Putamen (tissue), 1 donor: ENCODE measurements at regions not wholly inside any gene's neighbourhood (a gene's known extent, or its start where the extent isn't known, plus 50 kb on each side); places are given as distances from the start of the nearest gene placed in this dataset.
"Not testable (repeated sequence)": the region's sequence is repeated elsewhere in the genome, so short reads cannot be mapped to it uniquely, and the experiment has no call there.

Experiments used
- DNase-seq: peaks from one replicate; pipeline ENCODE4 v3.0.0-alpha.2; 2016; ENCODE audit warnings: low spot score

GRCh38 chr21:17295997-17296396, 216.8 kb upstream of the CXADR start:
- no peak for DNase-seq

DNA sequence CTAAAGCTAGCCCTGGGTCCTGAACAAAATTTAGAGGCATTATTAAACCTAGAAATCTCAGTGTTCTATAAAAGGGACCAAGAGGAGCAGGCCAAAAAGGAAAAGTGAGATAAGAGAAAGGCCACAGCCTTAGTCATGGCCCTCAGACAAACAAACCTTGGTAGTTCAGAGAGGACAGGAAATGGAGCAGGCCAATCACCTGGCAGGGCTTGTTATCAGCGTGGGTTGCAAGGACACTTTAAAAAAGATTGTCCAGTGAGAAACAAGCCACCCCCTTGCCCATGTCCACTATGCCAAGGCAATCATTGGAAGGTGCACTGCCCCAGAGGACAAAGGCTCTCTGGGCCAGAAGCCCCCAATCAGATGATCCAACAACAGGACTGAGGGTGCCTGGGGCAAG, 213.3 kb upstream of the CXADR start:
- not testable (repeated sequence) for DNase-seq

DNA sequence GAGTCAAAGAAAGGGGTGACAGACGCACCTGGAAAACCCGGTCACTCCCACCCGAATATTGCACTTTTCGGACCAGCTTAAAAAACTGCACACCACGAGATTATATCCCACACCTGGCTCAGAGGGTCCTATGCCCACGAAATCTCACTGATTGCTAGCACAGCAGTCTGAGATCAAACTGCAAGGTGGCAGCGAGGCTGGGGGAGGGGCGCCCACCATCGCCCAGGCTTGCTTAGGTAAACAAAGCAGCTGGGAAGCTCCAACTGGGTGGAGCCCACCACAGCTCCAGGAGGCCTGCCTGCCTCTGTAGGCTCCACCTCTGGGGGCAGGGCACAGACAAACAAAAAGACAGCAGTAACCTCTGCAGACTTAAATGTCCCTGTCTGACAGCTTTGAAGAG, 185.1 kb upstream of the CXADR start:
- not testable (repeated sequence) for DNase-seq

DNA sequence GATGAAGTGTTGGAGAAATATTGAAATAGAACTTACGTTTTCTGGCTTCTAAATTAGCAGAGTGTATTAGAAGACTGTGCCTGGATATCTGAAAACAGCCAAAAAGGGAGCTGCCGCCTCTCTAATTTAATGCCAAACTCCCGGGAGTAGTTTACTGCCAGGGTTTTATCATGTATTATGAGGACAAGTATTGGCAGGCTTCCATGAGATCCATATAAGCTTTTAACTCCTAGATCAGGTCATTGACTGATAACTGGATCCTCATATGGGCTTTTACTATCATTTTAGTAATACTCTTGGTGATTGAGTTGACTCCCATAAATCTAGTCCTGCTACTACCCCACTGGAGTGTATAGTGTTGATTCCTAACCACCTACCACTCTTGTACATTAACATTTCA, 178.4 kb upstream of the CXADR start:
- no peak for DNase-seq

- DNase-seq: no peak
Measured at GRCh38 chr21:17340081-17340480, 172.8 kb upstream of the CXADR start.

- no peak for DNase-seq
Measured at GRCh38 chr21:17343055-17343454, 169.8 kb upstream of the CXADR start.

DNA sequence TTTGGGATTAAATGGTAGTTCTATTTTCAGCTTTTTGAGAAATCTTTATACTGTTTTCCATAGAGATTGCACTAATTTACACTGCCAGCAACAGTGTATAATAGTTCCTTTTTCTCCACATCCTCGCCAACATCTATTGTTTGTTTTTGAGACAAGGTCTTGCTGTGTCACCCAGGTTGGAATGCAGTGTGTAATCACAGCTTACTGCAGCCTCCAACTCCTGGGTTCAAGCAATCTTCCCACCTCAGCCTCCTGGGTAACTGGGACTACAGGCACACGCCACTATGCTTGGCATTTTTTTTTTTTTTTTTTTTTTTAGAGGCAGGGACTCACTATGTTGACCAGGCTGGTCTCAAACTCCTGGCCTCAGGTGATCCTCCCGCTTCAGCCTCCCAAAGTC, 164.5 kb upstream of the CXADR start:
- no peak for DNase-seq

- DNase-seq: no peak
Measured at GRCh38 chr21:17348849-17349248, 164.0 kb upstream of the CXADR start.

- no peak for DNase-seq
Measured at GRCh38 chr21:17351766-17352165, 161.1 kb upstream of the CXADR start.

DNA sequence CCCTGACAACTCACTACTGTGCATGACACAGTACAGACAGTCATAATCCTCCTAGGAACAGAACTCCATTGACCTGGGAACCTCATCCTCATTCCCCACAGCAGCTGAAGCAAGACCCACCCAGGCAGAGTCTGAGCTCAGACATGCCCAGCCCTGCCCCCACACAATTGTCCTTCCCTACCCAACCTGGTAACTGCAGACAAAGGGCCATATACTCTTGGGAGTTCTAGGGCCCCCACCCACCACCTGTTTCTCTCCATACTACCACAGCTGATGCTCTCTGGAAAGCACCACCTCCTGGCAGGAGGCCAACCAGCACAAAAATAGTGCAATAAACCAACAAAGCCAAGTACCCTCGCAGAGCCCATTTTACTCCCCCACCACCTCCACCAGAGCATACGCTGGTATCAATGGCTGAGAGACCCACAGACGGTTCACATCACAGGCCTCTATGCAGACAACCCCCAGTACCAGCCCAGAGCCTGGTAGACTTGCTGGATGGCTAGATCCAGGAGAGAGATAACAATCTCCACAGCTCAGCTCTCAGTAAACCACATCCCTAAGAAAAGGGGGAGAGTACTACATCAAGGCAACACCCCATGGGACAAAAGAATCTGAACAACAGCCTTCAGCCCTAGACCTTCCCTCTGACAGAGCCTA, 159.7 kb upstream of the CXADR start:
- no peak for DNase-seq

DNA sequence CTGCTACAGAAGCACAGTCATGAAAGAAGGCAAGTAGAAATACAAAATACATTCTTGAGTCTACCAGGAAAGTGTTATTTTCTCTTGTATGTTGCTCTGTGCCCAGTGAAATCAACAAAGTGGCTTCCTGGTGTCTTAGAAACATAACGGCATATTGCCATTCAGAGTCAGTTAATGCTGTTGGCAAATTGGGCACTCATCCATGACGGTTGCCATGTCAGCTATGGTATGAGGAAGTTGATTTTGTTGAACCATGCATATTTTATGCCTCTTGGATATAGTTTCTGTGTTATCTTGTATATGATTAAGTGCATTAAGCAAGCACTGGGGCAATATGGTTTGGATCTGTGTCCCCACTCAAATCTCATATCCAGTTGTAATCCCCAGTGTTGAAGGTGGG, 153.1 kb upstream of the CXADR start:
- DNase-seq: no peak

- DNase-seq: no peak
Measured at GRCh38 chr21:17368748-17369363, 144.0 kb upstream of the CXADR start.

DNA sequence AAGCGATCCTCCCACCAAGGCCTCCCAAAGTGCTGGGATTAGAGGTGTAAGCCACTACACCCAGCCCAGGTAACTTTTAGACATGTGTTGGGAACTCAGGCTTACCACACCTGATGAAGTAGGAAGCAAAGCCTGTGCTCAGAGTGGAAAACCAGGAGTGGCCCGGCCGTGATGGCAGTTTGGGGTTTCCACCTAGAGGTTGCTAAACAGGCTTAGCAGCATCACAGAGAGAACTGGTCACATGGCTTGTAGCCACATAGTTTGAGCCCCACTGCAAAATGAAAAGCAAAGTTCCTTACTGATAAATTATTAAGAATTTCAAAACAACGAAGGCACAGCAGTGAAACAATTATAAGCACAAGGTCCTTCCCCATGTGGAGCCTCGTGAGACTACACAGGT, 142.6 kb upstream of the CXADR start:
- DNase-seq: no peak

DNA sequence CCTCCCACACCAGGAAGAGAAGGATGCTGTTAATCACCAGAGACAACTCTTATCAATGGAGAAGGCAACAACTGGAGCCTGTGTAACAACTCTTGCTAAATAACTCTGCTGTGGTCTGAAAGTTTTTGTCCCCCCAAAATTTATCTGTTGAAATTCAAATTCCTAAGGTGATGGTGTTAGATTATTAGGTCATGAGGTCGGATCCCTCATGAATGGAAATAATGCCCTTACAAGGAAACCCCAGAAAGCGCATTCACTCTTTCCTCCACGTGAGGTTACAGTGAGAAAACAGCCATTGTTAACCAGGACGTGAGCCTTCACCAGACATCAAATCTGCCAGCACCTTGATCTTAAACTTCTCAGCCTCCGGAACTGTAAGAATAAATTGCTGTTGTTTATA, 141.9 kb upstream of the CXADR start:
- DNase-seq: no peak

- DNase-seq: no peak
Measured at GRCh38 chr21:17371450-17371849, 141.4 kb upstream of the CXADR start.

- DNase-seq: no peak
Measured at GRCh38 chr21:17372200-17372599, 140.6 kb upstream of the CXADR start.

DNA sequence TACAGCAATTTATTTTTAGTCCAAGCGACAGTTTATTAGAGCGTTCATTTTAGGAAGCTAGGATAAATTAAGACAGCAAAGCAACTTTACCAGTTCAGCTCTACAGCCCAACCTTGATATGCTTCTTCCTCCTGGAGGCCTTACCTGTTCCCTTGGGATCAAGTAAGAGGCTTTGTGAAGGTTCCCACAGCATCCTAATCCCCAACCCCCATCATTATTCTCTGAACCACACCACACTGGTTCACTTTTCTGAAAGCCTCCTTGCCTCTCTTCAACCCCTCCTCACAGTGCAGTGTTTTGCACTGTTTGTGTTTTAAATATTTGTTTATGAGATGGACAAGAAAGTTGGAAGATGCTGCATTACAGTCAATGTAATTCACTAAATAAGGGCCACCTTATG, 126.3 kb upstream of the CXADR start:
- DNase-seq: no peak

DNA sequence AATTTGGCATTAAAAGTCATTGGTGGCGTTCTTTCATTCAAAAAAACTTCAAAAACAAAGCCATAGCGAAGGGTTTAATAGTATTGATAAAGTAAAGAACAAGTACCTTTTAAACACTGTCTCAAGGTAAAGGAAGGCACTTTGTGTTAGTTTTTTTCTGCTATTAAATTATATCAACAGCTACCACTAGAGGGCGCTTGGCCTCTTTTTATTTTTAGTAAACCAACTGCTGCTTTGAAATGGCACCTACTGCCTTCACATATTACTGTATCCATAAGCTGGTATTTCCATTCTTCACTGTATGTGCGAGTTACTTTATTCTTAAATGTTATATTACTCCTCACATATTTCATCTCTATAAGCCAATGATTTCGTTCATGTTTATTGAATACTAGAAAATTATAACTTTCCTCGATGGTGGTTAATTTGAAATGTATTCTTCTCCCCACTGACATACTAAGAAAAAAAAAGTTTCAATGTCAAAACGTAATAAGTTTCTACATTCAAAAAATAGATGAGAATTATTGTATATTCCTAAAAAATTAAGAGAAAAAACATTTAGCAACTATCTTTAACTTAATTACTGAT, 125.7 kb upstream of the CXADR start:
- peak; percentile 82 for DNase-seq

GRCh38 chr21:17388226-17388625, 124.6 kb upstream of the CXADR start:
- peak; percentile 49 for DNase-seq

DNA sequence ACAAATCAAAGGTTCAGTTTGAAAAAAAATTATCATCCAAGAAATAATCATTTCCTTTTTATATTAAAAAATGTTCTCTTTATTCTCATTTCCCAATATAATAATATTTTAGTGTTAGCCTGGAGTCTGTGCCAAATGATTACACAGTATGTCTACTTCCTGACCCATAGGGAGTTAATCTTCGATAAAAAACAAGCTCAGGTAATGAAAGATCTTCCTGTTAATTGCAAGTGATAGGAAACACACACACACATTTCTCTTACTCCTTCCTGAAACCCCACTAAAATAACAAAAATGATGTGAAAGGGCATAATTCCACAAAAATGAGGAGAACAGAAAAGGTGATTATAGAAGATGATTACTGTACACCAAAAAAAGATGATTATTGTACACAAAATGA, 123.5 kb upstream of the CXADR start:
- no peak for DNase-seq

GRCh38 chr21:17390569-17390968, 122.3 kb upstream of the CXADR start:
- no peak for DNase-seq

- DNase-seq: no peak
Measured at GRCh38 chr21:17391811-17392340, 121.0 kb upstream of the CXADR start.

DNA sequence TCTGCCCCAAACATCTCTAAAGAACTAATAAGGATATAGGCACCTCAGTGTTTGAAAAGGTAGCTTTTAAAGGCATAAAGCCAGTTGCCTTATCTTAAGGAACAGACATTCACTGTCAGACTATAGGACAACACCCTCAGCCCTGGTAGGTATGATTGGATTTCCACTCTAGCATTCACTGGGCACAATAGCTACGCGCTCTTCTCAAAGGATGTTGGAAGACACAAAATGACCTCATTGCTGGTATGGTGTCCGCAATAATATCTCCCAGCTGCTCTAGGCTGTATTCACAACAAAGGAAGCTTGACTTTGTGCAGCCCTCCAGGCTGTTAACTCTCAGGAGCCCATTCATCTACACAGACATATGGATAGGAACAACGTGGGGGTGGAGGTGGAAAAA, 119.4 kb upstream of the CXADR start:
- DNase-seq: no peak

DNA sequence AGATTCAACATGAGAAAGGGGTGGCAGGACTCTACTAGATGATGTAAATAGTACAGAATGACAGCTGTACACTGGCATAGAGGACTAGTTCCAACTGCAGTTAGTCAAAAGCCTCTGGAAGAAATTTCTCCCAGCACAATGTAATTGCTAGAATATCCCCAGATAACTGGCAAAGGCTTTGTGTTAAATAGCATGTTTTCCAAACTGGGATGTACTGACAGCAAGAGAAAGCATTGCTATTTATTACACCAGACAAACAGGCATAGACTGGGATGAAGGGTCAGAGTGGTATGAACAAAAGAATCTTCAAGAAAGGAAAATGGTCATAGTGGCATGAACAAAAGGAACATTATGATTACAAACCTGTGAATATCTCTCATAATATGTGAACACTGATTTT, 115.9 kb upstream of the CXADR start:
- DNase-seq: no peak
